ENCODE measurements at regions not wholly inside any gene's neighbourhood (a gene's known extent, or its start where the extent isn't known, plus 50 kb on each side); places are given as distances from the start of the nearest gene placed in this dataset.

DNA sequence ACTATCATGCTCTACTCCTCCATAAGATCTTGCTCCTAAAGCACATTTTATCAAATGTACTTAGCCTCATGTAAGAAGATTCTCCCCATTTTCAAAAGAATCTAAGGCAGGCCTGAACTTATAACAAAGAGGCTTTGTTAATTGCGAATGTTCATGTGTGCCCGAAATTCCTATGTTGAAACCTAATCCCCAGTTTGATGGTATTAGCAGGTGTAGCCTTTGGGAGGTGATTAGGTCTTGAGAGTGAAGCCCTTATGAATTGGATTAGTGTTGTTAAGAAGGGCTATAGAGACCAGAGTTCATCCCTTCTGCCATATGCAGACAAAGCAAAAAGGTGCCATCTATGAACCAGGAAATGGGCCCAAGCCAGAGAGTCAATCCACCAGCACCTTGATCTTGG, 234.5 kb downstream of the PAX3 start:
- no peak for DNase-seq (ENCODE audit: low read depth, low spot score)

- DNase-seq (ENCODE audit: low read depth, low spot score) = no peak
Observed at GRCh38 chr2:222058819-222059445, 239.9 kb downstream of the PAX3 start.

GRCh38 chr2:222057347-222058073, 241.3 kb downstream of the PAX3 start:
- no peak for DNase-seq (ENCODE audit: low read depth, low spot score)

DNA sequence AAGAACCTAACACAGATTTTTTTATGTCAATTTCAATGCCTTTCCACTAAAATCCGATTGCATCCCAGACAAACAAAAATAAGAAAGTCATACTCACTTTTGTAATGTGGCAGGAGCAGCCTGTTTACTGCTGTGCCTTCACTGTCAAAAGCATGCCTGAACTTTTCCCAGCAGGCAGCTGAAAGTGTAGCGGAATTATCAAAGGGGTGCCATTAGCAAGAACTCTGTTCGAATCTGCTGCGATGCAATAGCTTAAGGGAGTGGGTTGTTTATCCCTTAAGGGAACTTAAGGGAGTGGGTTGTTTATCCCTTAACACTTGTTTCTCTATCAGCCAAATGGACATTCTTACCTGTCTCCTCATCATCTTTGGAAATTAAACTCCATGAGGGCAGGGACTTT, 243.5 kb downstream of the PAX3 start:
- DNase-seq (ENCODE audit: low read depth, low spot score) = no peak

DNA sequence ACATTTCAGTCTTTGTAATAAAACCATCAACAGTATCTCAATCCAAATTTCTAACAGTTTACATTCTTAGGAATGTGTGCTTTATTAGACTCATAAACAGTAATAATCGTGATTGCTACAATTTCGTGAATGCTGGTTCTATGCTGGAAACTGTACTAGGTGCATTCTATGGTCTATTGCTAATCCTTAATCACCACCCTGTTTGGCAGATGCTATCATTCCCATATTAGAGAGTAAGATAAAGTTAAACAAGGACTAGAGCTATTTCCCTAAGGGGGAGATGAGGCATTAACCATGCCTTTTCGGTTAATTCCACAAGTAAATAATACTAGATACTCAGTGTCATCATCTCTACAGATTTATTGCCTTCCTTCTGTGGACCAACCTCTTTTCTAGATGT, 244.0 kb downstream of the PAX3 start:
- no peak for DNase-seq (ENCODE audit: low read depth, low spot score)

GRCh38 chr2:222052934-222053367, 245.8 kb downstream of the PAX3 start:
- DNase-seq (ENCODE audit: low read depth, low spot score) = no peak

GRCh38 chr2:222050981-222051380, 247.8 kb downstream of the PAX3 start:
- no peak for DNase-seq (ENCODE audit: low read depth, low spot score)

DNA sequence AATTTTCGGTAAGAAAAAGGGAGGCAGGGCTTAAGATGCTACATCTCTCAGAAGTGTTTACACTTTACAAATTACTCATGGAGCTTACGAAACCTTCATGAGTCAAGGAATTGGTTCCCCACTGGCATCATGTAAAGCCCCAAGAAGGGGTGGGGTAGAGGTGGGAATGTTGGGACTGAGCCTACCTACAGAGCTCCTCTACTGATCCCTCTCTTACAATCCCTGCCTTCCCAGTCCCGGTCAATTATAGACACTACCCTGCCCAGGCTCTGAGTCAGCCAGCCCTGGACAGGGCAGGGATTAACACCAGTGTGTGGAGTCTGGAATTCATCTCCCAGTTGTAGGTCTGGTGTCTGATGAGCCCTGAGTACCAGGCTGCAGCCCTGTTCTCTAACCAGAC, 248.9 kb downstream of the PAX3 start:
- no peak for DNase-seq (ENCODE audit: low read depth, low spot score)

DNA sequence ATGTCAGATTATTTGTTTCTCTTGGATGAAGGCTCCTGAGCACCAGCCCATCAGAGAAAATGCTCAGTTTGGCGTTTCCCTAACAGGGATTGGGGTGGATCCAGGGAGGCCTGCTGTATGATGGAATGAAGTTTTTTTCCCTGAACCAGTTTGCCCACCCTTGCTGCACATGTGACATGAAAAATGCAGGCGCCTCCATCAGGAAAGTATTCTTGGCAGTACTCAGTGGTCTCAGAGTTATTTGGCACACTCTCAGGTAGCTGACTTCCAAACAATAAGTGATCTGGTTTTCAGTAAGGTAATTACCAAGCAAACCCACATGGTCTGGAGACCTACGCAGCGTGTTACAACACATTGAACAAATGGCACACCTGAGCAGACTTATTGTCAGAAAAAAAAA, 254.9 kb downstream of the PAX3 start:
- no peak for DNase-seq (ENCODE audit: low read depth, low spot score)

- DNase-seq (ENCODE audit: low read depth, low spot score) = no peak
Observed at GRCh38 chr2:222042666-222043065, 256.1 kb downstream of the PAX3 start.

GRCh38 chr2:222040333-222040732, 258.5 kb downstream of the PAX3 start:
- DNase-seq (ENCODE audit: low read depth, low spot score) = no peak

DNA sequence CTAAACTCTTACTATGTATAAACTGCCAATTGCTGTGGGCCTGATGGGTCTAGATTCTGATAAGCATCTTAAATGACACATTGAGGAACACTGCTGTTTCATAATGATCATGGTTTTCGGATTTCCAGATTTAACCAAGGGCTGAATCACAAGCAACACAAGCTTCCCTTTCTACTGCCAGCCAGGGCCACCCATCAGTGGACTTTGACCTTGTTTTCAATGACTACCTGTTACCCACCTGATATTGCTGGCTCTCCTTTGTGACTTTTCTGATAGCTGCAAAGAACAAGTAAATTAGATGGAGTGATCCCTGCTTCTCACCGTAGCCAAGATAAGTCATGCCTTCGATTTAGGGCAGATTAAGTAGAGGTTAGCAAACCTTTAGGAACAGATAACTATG, 259.0 kb downstream of the PAX3 start:
- DNase-seq (ENCODE audit: low read depth, low spot score) = no peak

- DNase-seq (ENCODE audit: low read depth, low spot score) = no peak
Observed at GRCh38 chr2:222038067-222038802, 260.6 kb downstream of the PAX3 start.

DNA sequence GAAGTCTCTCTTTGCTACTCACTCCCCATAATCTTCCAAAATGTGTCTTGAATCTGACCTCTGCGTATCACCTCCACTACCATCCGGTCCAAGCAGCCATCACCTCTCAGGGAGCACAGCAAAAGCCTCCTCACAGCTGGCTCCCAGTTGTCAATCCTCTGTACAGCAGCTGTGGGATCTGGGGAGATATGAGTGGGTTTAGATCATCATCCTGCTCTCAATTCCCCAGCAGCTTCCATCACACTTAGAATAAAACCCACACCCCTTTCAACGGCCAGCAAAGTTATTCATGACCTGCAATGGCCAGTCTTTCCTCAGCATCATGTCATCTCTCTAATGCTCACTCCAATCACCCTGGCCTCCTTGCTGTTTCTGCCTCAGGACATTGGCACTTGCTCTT, 261.6 kb downstream of the PAX3 start:
- no peak for DNase-seq (ENCODE audit: low read depth, low spot score)

DNA sequence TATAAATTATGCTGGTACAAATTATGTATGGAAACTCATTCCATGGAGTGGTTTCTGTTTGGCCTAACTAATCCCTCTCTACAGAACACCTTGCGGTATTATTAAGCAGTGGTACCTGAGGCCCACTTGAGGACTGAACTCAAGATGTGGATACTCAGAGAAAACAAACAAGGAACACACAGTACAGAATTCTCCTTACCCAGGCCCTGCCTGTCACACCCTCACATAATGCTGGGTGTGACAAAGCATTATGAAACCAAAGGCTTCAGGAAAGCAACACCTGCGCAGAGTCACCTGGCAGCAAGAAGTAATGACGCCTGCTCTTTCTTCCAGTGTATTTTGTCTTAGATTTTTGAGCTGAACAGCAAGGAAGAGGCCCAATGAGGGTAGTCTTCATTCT, 264.7 kb downstream of the PAX3 start:
- DNase-seq (ENCODE audit: low read depth, low spot score) = no peak

DNA sequence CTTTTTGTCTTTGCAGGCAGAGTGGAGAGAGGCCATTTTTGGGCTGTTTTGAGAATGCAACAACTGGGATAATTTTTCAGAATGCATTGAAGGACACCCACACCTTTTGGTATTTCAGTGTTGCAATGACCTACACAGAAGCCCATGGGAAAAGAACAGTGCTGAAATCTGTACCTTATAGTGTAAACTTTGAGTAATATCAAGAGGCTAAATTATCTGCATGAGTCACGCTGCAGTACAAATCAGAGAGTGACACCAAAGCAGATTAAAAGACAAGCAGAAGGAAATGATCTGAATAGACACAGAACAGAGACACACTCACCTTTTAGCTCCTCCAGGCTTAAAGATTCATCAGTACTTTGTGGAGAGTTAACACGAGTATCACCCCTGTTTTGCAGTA, 265.3 kb downstream of the PAX3 start:
- DNase-seq (ENCODE audit: low read depth, low spot score) = no peak

GRCh38 chr2:222025881-222026271, 272.9 kb downstream of the PAX3 start:
- DNase-seq (ENCODE audit: low read depth, low spot score) = no peak

DNA sequence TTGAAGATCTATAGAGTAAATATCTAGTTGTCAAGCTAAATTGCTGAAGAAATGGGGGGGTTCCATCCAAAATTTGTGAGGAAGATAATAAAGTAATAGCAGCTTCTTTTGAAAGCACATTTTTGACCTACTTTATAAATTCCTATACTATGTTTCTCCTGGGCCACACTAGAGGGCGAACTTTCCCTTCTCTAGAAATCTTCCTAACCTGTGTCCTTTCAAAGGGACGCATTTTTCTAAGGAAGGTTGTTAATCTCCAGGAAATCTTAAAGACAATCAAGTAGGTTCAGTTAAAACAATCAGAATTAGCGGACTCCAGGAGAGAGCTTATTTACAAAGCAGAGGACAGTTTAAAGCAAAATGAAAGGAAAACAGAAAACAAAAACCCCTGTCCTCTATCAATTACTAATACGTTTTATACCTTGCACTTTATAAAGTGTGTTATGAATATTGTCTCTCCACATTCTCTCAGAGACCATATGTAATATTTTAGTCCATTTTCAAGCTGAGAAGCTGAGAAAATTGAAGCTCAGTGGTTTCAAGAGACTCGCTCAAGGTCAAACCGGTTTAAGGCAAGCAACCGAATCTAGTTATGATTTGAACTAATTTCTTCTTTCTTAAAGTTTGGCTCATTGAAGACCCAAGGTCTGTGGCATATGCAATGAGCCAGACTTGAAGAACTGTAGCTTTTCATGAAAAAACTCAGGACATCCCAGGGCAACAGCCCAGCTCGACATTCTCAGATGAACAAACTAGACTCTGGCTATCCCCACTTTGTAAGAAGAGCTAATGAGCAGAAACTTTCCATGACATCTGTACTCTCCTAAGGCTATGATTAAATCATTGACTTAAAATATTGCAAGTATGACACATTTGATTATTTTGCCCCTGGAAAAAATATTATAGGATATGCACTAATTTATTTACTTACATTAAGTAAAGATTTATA, 273.6 kb downstream of the PAX3 start:
- DNase-seq (ENCODE audit: low read depth, low spot score) = no peak

DNA sequence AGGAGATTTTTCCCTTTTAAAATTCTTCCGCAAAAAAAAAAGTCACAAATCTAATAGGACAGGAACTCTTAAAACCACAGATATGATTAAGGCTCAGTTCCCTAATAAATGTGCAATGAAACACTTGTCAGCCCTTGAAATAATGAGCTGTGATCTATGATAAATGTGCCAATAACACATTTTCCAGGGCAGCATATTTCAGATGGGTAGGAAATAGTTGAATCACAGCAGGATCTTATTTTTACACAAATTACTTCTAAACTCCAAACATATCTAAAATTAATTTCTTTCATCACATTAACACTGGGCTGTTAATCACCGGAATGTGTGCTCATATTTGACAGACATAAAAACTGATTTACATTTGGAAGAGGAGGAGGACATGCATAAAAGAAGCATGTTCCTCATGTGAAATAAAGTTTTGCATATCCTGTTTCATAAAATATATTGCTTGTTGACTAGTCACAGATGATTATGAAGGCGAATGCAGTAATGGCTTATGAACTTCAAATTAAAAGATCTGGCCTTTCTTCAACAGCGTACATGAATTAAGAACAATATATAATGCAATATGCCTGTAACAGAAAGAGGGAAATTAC, 281.4 kb downstream of the PAX3 start:
- DNase-seq (ENCODE audit: low read depth, low spot score) = no peak

DNA sequence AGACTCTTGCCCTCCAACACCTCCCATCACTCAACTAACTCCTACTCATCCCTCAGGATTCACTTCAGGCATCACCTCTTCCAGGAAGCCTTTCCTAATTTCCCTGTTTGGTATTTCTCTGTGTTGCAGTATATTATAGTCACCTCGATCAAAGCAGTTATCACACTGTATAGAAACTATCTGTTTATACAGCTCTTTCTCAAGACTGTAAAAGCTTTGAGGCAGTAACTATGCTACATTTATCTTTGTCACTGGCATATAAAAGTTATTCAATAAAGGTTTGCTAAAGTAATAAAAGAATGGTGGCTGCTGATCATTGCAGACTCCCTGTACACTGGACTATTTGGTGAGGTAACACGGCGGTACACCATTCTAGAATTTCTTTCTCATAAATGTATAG, 284.9 kb downstream of the PAX3 start:
- DNase-seq (ENCODE audit: low read depth, low spot score) = no peak

DNA sequence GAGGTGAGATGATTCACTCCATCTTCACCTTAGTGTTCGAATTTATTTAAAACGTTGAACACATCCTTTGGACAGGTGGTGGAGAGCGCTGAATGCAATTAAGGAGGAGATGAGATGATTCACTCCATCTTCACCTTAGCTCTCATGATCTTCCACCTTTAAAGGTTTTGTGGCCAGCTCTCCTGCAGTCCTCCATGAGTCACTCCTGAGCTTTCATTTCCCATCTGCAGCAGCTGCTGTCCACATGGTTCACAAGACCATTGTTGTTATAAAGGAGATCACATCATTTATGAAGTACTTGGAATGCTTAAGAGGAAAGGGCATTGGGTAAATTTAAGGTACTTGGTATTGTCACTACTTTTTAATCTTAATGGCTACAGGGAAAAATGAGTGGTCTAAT, 298.5 kb downstream of the PAX3 start:
- no peak for DNase-seq (ENCODE audit: low read depth, low spot score)

Data from pulmonary artery endothelial cell (primary cell).